ENCODE measurements at regions not wholly inside any gene's neighbourhood (a gene's known extent, or its start where the extent isn't known, plus 50 kb on each side); places are given as distances from the start of the nearest gene placed in this dataset.

DNA sequence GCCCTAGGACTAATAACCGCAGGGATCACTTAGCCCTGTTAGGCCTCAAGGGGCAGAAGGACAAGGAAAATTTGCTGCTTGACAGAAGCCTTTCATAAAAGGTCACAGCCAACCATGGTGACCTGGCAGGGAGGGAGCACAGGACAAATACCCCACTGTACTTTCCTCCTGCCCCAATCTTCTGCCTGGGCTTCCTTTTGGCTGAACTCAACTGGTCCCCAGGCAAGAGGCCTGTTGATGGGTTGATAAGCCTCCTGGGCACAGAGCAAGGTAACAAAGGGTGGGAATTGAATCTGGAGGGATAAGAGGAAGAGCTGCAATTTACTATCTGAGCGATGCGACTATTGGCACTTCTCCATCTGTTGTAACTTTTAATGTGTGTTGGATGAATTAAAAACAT, 392.9 kb downstream of the RASEF start:
- no peak for TF ChIP-seq POLR2AphosphoS5 (IDR thresholded peaks at IDR 0.05)
- TF ChIP-seq, protein P1, sequence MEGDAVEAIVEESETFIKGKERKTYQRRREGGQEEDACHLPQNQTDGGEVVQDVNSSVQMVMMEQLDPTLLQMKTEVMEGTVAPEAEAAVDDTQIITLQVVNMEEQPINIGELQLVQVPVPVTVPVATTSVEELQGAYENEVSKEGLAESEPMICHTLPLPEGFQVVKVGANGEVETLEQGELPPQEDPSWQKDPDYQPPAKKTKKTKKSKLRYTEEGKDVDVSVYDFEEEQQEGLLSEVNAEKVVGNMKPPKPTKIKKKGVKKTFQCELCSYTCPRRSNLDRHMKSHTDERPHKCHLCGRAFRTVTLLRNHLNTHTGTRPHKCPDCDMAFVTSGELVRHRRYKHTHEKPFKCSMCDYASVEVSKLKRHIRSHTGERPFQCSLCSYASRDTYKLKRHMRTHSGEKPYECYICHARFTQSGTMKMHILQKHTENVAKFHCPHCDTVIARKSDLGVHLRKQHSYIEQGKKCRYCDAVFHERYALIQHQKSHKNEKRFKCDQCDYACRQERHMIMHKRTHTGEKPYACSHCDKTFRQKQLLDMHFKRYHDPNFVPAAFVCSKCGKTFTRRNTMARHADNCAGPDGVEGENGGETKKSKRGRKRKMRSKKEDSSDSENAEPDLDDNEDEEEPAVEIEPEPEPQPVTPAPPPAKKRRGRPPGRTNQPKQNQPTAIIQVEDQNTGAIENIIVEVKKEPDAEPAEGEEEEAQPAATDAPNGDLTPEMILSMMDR (IDR thresholded peaks at IDR 0.05) = no peak

Measured in suprapubic skin (tissue), 3 donors.